ENCODE measurements at regions not wholly inside any gene's neighbourhood (a gene's known extent, or its start where the extent isn't known, plus 50 kb on each side); places are given as distances from the start of the nearest gene placed in this dataset.

- Histone ChIP-seq H2BK120ac (replicated peaks; ENCODE audit: low read depth, low read length) (no peak overlapping the region), H2BK20ac (ENCODE audit: low read length) (no peak overlapping the region), H3K79me1 (ENCODE audit: low read depth, low read length) (no peaks in the 10 kb centered on the region), H4K91ac (replicated peaks; ENCODE audit: insufficient read length, low read length) (no peak overlapping the region), H2AFZ (ENCODE audit: low read length) (no peak overlapping the region; the same call in 1 of the 2 replicates), H3K14ac (ENCODE audit: insufficient read length) (no peak overlapping the region), H2BK5ac (ENCODE audit: low read depth, low read length) (no peak overlapping the region), H4K20me1 (replicated peaks in 1 of 2; ENCODE audit: control insufficient read depth in 1 of 2, insufficient read depth in 2 of 2, low read length in 2 of 2) (no peaks in the 10 kb centered on the region), H3K79me2 (ENCODE audit: control insufficient read depth in 1 of 2, insufficient read depth in 2 of 2, low read length in 2 of 2) (no peaks in the 10 kb centered on the region), H2BK15ac (ENCODE audit: low read length) (no peak overlapping the region), H3K56ac (replicated peaks; ENCODE audit: insufficient read length, low read depth, low read length) (no peak overlapping the region), H3K23me2 (ENCODE audit: low read depth, low read length) (no peaks in the 10 kb centered on the region), H3K4ac (replicated peaks; ENCODE audit: insufficient read length, low read depth, low read length) (no peak overlapping the region), H2BK12ac (ENCODE audit: low read depth, low read length) (no peak overlapping the region), H3K27me3 (replicated peaks in 1 of 4; ENCODE audit: control insufficient read depth in 3 of 4, extremely low read depth in 1 of 4, insufficient read depth in 3 of 4, low read length in 3 of 4) (no peaks in the 10 kb centered on the region), H3K4me2 (ENCODE audit: insufficient read depth in 1 of 2, low read depth in 2 of 2, low read length in 2 of 2) (no peak overlapping the region), H3K4me3 (ENCODE audit: extremely low read depth in 1 of 4, insufficient read depth in 2 of 4, low read depth in 3 of 4, low read length in 4 of 4) (no peak overlapping the region), H3K36me3 (ENCODE audit: control insufficient read depth in 2 of 4, insufficient read depth in 4 of 4, low read length in 3 of 4) (no peaks in the 10 kb centered on the region), H3K27ac (ENCODE audit: low read depth, low read length) (no peak overlapping the region), H2AK5ac (ENCODE audit: low read depth, low read length) (no peak overlapping the region), H4K5ac (ENCODE audit: insufficient read length, low read depth, low read length) (no peak overlapping the region), H3K4me1 (replicated peaks in 1 of 4; ENCODE audit: control insufficient read depth in 3 of 4, insufficient read depth in 4 of 4, low read length in 3 of 4) (0 out of 7 replicates have a peak, but pooled peaks cover 0 to 1% (median 0%) of the 10 kb centered on the region in 4 experiments), H3K9ac (replicated peaks in 1 of 4; ENCODE audit: extremely low read depth in 1 of 4, low read depth in 3 of 4, low read length in 3 of 4) (no peak overlapping the region), H3K18ac (ENCODE audit: extremely low read depth, low read length) (no peak overlapping the region), H3K23ac (ENCODE audit: insufficient read length) (no peak overlapping the region), H4K8ac (ENCODE audit: extremely low read depth, insufficient read depth, low read length) (no peak overlapping the region), H3K9me3 (ENCODE audit: insufficient read depth in 2 of 2, low read depth in 1 of 2, low read length in 1 of 2) (no peaks in the 10 kb centered on the region)
- DNase-seq (ENCODE audit: low read depth in 1 of 2, low spot score in 2 of 2) (no peak), FAIRE-seq (no peak)
- TF ChIP-seq KDM4A (IDR thresholded peaks at IDR 0.05; ENCODE audit: low read depth, low read length, severe bottlenecking) (no peak), CBX8 (IDR thresholded peaks at IDR 0.05; ENCODE audit: borderline replicate concordance, low read depth, low read length) (no peak), SIX5 (IDR thresholded peaks at IDR 0.05; ENCODE audit: low read depth, low read length) (no peak), PHF8 (conservative IDR thresholded peaks at IDR 0.05; ENCODE audit: low read depth, low read length) (no peak), TAF7 (optimal IDR thresholded peaks at IDR 0.05; ENCODE audit: borderline replicate concordance, low read depth, low read length) (no peak), RAD21 (IDR thresholded peaks at IDR 0.05 in 1 of 2, conservative IDR thresholded peaks at IDR 0.05 in 1 of 2; ENCODE audit: low read depth in 2 of 2, low read length in 2 of 2) (no peak)
- ChIA-PET CTCF (ENCODE audit: partially characterized antibody) (interaction anchor here (1.4 kb wide), 1 partner anchor 12 kb away, joined by 4 read pairs; no protein-coding TSS in a partner anchor), POLR2A (ENCODE audit: partially characterized antibody) (no interaction called here)
- WGBS, 2 experiments (ENCODE audit: extremely low coverage in 1 of 2, insufficient coverage in 1 of 2, insufficient read length in 1 of 2, insufficient replicate concordance in 2 of 2, low coverage in 1 of 2, low lambda C conversion rate in 2 of 2, missing lambda C conversion rate in 1 of 2) = 62% methylated on average over 3 of the region's 3 CpGs; no CpG with 5 or more reads in 1 of the 2 experiments
Observed at GRCh38 chr5:30661730-30662129, 531.8 kb upstream of the CDH6 start.

Measured in H1 (cell line).